Endothelial cell of umbilical vein (primary cell): ENCODE measurements at regions not wholly inside any gene's neighbourhood (a gene's known extent, or its start where the extent isn't known, plus 50 kb on each side); places are given as distances from the start of the nearest gene placed in this dataset.

Source experiments
- BruUV-seq: library from RNA; stranded (reverse); fragments of 400-500 nt; replicated peaks from 2 replicates; lab custom pipeline; 2021; lab: Mats Ljungman, UMichigan
- CTCF ChIA-PET: fragments of 300-600, 350-600 bp; sonication (Branson Sonifier 250); formaldehyde crosslinking; loops from one replicate; lab custom pipeline; 2021; ENCODE audit warnings: antibody characterized with exemption, inconsistent platforms; lab: Charles Lee
- POLR2A ChIA-PET: fragments of 300-600, 350-600 bp; sonication (Branson Sonifier 250); formaldehyde crosslinking; loops from one replicate; lab custom pipeline; 2021; ENCODE audit warnings: antibody characterized with exemption, inconsistent platforms; lab: Charles Lee
- DNase-seq: peaks from one replicate; pipeline ENCODE4 v3.0.0-alpha.2; 2011; ENCODE audit warnings: low read depth, low spot score
- FAIRE-seq: peaks from 2 replicates; lab custom pipeline; 2011; peaks lifted over from hg19 to GRCh38; lab: Jason Lieb, UNC
- H2AFZ ChIP-seq: 2 replicates; pipeline ENCODE4 v1.6.0; 2012; ENCODE audit warnings: low read depth, low read length, control low read depth, inconsistent platforms
- H3K27ac ChIP-seq: 2 replicates; pipeline ENCODE4 v1.5.1; 2011; ENCODE audit warnings: low read depth, mild to moderate bottlenecking, control low read depth, low read length, moderate library complexity; ENCODE audit not compliant: insufficient read depth
- H3K27me3 ChIP-seq, 2 experiments: 2 replicates each; pipeline versions ENCODE4 v1.6.0 to v1.6.1; 2011; ENCODE audit warnings: low read length in 2 of 2, mixed read lengths in 1 of 2; ENCODE audit not compliant: control insufficient read depth in 2 of 2, insufficient read depth in 2 of 2
- H3K36me3 ChIP-seq, 2 experiments: 2 replicates in 1 of 2; 3 replicates in 1 of 2; pipeline ENCODE4 v1.5.1; 2011; ENCODE audit warnings: low read length in 2 of 2, mild to moderate bottlenecking in 1 of 2, moderate library complexity in 1 of 2; ENCODE audit not compliant: control insufficient read depth in 2 of 2, insufficient read depth in 2 of 2; ENCODE audit errors: extremely low read depth in 1 of 2
- H3K4me1 ChIP-seq: 3 replicates; pipeline ENCODE4 v1.5.1; 2011; ENCODE audit warnings: mild to moderate bottlenecking, low read length; ENCODE audit not compliant: control insufficient read depth, insufficient read depth; ENCODE audit errors: extremely low read depth
- H3K4me2 ChIP-seq: 2 replicates; pipeline ENCODE4 v1.6.1; 2011; ENCODE audit warnings: low read length, control low read depth, mixed read lengths; ENCODE audit not compliant: insufficient read depth
- H3K4me3 ChIP-seq, 3 experiments: fragments of 200-600 bp in 1 of 3; sonication (generic), shearing (Covaris generic) in 1 of 3; replicated peaks in 1 of 3; 2 replicates each; pipeline ENCODE4 v1.5.1; 2011 to 2016; ENCODE audit warnings: control low read depth in 3 of 3, low read length in 3 of 3, mild to moderate bottlenecking in 2 of 3, inconsistent platforms in 1 of 3, low read depth in 1 of 3, moderate library complexity in 1 of 3; ENCODE audit not compliant: insufficient read depth in 1 of 3
- H3K79me2 ChIP-seq: 2 replicates; pipeline ENCODE4 v1.6.0; 2012; ENCODE audit warnings: low read length, inconsistent platforms; ENCODE audit not compliant: control insufficient read depth, insufficient read depth
- H3K9ac ChIP-seq: replicated peaks from 2 replicates; pipeline ENCODE3; 2011; ENCODE audit warnings: low read length, control low read depth; ENCODE audit not compliant: insufficient read depth; ENCODE audit errors: extremely low read depth
- H3K9me1 ChIP-seq: replicated peaks from 3 replicates; pipeline ENCODE4 v1.6.0; 2011; ENCODE audit warnings: mild to moderate bottlenecking, low read length; ENCODE audit not compliant: control insufficient read depth, insufficient read depth; ENCODE audit errors: extremely low read depth
- H3K9me3 ChIP-seq: replicated peaks from 2 replicates; pipeline ENCODE4 v1.5.1; 2012; ENCODE audit warnings: low read length, inconsistent platforms; ENCODE audit not compliant: control insufficient read depth, insufficient read depth
- H4K20me1 ChIP-seq: replicated peaks from 2 replicates; pipeline ENCODE3; 2011; ENCODE audit warnings: mild to moderate bottlenecking, low read length; ENCODE audit not compliant: control insufficient read depth, insufficient read depth; ENCODE audit errors: extremely low read depth
- EZH2 ChIP-seq: IDR thresholded peaks from 2 replicates; pipeline ENCODE4 v1.6.1; 2012; ENCODE audit warnings: borderline replicate concordance, low read depth, mild to moderate bottlenecking, moderate library complexity, low read length, inconsistent platforms; ENCODE audit not compliant: severe bottlenecking
- FOS ChIP-seq: IDR thresholded peaks from 2 replicates; pipeline ENCODE4 v1.6.1; 2011; ENCODE audit warnings: mild to moderate bottlenecking, low read length, moderate library complexity, borderline replicate concordance; ENCODE audit not compliant: insufficient read depth
- GATA2 ChIP-seq: IDR thresholded peaks from 2 replicates; pipeline ENCODE4 v1.7.0; 2011; ENCODE audit warnings: low read depth, mild to moderate bottlenecking, moderate library complexity, mixed read lengths, low read length; ENCODE audit not compliant: insufficient read length, insufficient read depth
- JUN ChIP-seq: IDR thresholded peaks from 2 replicates; pipeline ENCODE4 v1.6.1; 2011; ENCODE audit warnings: borderline replicate concordance, low read depth; ENCODE audit not compliant: insufficient read length, insufficient read depth
- MYC ChIP-seq: IDR thresholded peaks from one replicate; pipeline ENCODE4 v1.6.1; 2011; ENCODE audit warnings: mild to moderate bottlenecking, low read depth, low read length
- POLR2A ChIP-seq: IDR thresholded peaks from 2 replicates; pipeline ENCODE4 v1.6.1; 2012; ENCODE audit warnings: low read depth, mild to moderate bottlenecking, control low read depth, low read length
- POLR2AphosphoS5 ChIP-seq: IDR thresholded peaks from 2 replicates; pipeline ENCODE4 v1.6.1; 2012; ENCODE audit warnings: low read depth, mild to moderate bottlenecking, control low read depth, low read length, moderate library complexity; ENCODE audit not compliant: insufficient read depth
- dilution Hi-C: fragments of 300-500 bp; cut with MboI; formaldehyde crosslinking; loops from one replicate; pipeline ENCODE4 v1.15.0; 2019; ENCODE audit warnings: low sequenced_read_pairs; ENCODE audit not compliant: extremely low pct_ligation_motif_present
- intact Hi-C: fragments of 100-400 bp; cut with micrococcal nuclease; formaldehyde crosslinking; loops from one replicate; pipeline ENCODE4 v1.10.0; 2022
- TF ChIP-seq, protein P1 (sequence below), 2 donors: IDR thresholded peaks; 1 replicate in 1 of 2; 2 replicates in 1 of 2; pipeline ENCODE4 v1.5.1; 2011; ENCODE audit warnings: low read length in 2 of 2, mild to moderate bottlenecking in 2 of 2, moderate library complexity in 2 of 2, control low read depth in 1 of 2, inconsistent platforms in 1 of 2, low read depth in 1 of 2; ENCODE audit not compliant: insufficient read depth in 1 of 2; ENCODE audit errors: extremely low read depth in 1 of 2
- TF ChIP-seq, protein P2 (sequence below): IDR thresholded peaks from 2 replicates; pipeline ENCODE4 v1.6.1; 2011; ENCODE audit not compliant: insufficient read depth, insufficient read length

DNA sequence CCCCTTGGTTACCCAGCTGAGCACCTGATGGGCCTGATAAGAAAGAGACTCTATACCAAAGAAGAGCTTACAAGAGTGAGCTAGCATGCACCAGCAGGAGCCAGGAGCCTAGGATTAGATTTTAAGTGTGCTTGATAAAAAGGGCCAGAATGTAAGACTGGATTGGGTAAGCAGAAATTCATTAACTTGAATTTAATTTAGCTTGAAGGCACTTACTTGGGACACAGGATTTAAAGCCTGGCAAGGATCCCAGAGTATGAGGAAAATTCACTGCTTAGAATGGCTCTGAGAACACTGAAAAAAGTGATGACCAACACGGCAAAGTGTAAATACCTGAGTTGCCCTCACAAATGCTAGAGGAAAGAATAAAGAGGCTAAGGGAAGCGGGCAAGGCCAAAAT is 91.3 kb upstream of the RBBP8 start:
- no peaks in the 10 kb centered on the region for H3K4me1 ChIP-seq
- TF ChIP-seq POLR2AphosphoS5 (no peak), GATA2 (no peak), EZH2 (no peak), MYC (no peak), POLR2A (no peak), FOS (no peak), JUN (no peak)
- TF ChIP-seq, protein P1, sequence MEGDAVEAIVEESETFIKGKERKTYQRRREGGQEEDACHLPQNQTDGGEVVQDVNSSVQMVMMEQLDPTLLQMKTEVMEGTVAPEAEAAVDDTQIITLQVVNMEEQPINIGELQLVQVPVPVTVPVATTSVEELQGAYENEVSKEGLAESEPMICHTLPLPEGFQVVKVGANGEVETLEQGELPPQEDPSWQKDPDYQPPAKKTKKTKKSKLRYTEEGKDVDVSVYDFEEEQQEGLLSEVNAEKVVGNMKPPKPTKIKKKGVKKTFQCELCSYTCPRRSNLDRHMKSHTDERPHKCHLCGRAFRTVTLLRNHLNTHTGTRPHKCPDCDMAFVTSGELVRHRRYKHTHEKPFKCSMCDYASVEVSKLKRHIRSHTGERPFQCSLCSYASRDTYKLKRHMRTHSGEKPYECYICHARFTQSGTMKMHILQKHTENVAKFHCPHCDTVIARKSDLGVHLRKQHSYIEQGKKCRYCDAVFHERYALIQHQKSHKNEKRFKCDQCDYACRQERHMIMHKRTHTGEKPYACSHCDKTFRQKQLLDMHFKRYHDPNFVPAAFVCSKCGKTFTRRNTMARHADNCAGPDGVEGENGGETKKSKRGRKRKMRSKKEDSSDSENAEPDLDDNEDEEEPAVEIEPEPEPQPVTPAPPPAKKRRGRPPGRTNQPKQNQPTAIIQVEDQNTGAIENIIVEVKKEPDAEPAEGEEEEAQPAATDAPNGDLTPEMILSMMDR (IDR thresholded peaks at IDR 0.05; ENCODE audit: extremely low read depth in 1 of 2, insufficient read depth in 1 of 2, low read depth in 1 of 2, low read length in 2 of 2), result no peak
- TF ChIP-seq, protein P2, sequence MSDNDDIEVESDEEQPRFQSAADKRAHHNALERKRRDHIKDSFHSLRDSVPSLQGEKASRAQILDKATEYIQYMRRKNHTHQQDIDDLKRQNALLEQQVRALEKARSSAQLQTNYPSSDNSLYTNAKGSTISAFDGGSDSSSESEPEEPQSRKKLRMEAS, result no peak
- H3K4me3 ChIP-seq, result no peak overlapping the region
- no peak overlapping the region for H3K9ac ChIP-seq
- DNase-seq, result no peak
- BruUV-seq, result no TSS peak
- no peaks in the 10 kb centered on the region for H4K20me1 ChIP-seq
- H3K79me2 ChIP-seq, result no peaks in the 10 kb centered on the region
- intact Hi-C loops, result loop anchor here (10.0 kb wide), 1 partner anchor 73 kb away; no protein-coding TSS in a partner anchor
- dilution Hi-C loops, result no loop called here
- H3K27me3 ChIP-seq, result peaks cover 43 to 54% of the 10 kb centered on the region in 2 experiments
- no peaks in the 10 kb centered on the region for H3K9me1 ChIP-seq
- H3K27ac ChIP-seq, result no peak overlapping the region
- ChIA-PET POLR2A (no interaction called here), CTCF (interaction anchor here (1.4 kb wide), 1 partner anchor 141 kb away, joined by 4 read pairs; no protein-coding TSS in a partner anchor)
- no peak for FAIRE-seq
- no peak overlapping the region for H2AFZ ChIP-seq
- no peaks in the 10 kb centered on the region for H3K36me3 ChIP-seq
- H3K4me2 ChIP-seq, result no peak overlapping the region
- no peaks in the 10 kb centered on the region for H3K9me3 ChIP-seq
